Esophagus muscularis mucosa (tissue), 2 donors: ENCODE measurements at regions not wholly inside any gene's neighbourhood (a gene's known extent, or its start where the extent isn't known, plus 50 kb on each side); places are given as distances from the start of the nearest gene placed in this dataset.

ENCODE experiments used
- POLR2A ChIP-seq: fragments of 450-650 bp; IDR thresholded peaks from one replicate; pipeline ENCODE4 v1.6.1; 2017; ENCODE audit warnings: antibody characterized with exemption, moderate library complexity, mild to moderate bottlenecking, low read depth
- POLR2AphosphoS5 ChIP-seq, 2 donors: sonication (generic); formaldehyde crosslinking; IDR thresholded peaks; one replicate each; pipeline ENCODE4 v1.6.1; 2017; ENCODE audit warnings: antibody characterized with exemption in 2 of 2

GRCh38 chr6:119445666-119446065 is 96.1 kb upstream of the MAN1A1 start:
- TF ChIP-seq POLR2AphosphoS5 (IDR thresholded peaks at IDR 0.05) (no peak), POLR2A (no peak)
